Esophagus muscularis mucosa (tissue), 2 donors: ENCODE measurements at regions not wholly inside any gene's neighbourhood (a gene's known extent, or its start where the extent isn't known, plus 50 kb on each side); places are given as distances from the start of the nearest gene placed in this dataset.

ENCODE experiments used
- EP300 ChIP-seq: sonication (generic); formaldehyde crosslinking; IDR thresholded peaks from one replicate; pipeline ENCODE4 v1.6.1; 2017; ENCODE audit warnings: antibody characterized with exemption
- POLR2A ChIP-seq: fragments of 450-650 bp; IDR thresholded peaks from one replicate; pipeline ENCODE4 v1.6.1; 2017; ENCODE audit warnings: antibody characterized with exemption, moderate library complexity, mild to moderate bottlenecking, low read depth

GRCh38 chr21:22993144-22993543 lies 1994.9 kb downstream of the NCAM2 start:
- TF ChIP-seq EP300 (no peak), POLR2A (no peak)
